CD4-positive, alpha-beta T cell treated with Interferon alpha-2 for 1 hour (primary cell): ENCODE measurements at regions not wholly inside any gene's neighbourhood (a gene's known extent, or its start where the extent isn't known, plus 50 kb on each side); places are given as distances from the start of the nearest gene placed in this dataset.

Experiments used
- DNase-seq, 2 donors: peaks; one replicate each; pipeline ENCODE4 v3.0.0-alpha.2; 2020 to 2022

DNA sequence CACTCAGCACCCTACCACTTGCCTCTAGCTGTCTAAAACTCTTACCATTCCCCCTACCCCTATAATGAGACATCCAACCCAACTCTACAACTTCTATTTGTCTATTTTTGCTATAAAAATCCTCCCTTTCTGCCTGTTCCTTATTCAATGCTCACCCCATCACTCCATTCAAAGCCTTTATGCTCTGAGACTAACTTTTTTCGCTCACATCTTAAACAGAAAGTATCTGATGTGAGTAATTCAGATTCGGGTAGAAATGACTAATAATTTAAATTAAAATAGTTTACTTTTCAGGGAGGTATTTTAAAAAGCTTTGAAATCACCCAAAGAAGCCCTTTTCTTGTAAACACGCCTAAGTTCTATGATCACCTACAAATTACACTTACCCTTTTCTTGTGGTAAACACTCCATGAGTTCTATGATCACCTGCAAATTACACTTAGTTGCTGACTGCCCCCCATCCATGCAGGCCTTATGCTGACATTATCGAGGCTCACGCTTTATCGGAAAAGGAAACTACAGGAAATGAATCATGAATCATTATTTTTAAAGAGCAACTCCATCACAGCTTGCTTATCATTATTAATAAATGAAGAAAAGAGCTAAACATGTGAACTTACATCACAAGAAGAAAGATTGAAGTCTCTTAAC, 168.7 kb upstream of the PPP1R2C start:
- DNase-seq: peak; percentile 46 to 67

GRCh38 chrX:42948723-42949657, 171.0 kb upstream of the PPP1R2C start:
- peak; percentile 46 to 74 for DNase-seq

GRCh38 chrX:42951747-42952146, 173.8 kb upstream of the PPP1R2C start:
- DNase-seq: no peak

- DNase-seq: no peak
These were observed 174.7 kb upstream of the PPP1R2C start for GRCh38 chrX:42952621-42953020.

DNA sequence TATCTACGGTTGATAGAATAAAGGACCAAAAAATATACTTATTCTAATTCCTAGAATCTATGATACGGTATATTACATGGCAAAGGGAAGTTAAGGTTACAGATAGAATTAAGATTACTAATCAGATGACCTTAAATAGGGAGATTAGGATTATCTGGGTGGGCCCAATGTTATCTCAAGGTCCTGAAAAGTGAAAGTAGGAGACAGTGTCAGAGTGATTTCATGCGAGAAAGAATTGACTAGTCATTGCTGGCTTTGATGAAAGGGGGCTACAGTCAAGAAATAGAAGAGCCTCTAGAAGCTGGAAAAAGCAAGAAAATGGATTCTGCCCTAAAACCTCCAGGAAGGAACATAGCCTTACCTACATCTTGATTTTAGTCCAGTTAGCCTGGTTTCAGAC, 176.9 kb upstream of the PPP1R2C start:
- DNase-seq: no peak

GRCh38 chrX:42955349-42955748, 177.4 kb upstream of the PPP1R2C start:
- no peak for DNase-seq

DNA sequence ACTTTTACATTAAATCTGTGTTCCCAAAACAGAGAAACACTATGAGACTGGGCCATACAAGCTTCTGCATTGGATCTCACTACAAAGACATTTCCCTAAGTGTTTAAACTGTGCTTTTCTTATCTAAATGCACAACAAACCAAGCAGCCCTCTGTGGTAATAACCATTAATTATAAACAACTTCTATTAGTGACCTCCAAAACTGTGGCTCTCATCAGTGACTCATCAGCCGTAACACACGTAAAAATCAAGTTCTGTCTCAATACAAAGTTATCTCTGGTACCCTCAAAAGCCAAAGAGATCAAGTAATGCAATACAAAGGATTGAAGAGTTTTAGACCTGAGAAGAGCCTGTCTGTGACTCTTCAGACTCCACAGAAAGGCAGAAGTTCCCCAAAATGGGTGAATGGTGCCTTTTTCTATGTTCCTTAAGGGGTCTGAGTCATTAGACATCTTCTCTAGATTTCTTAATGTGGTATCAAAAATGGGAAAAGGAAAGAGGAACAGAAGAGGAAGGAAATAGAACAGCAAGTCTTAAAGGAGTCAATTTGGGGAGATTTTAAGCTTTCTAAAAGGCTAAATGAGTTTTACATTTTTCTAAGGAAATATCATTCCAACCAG, 189.8 kb upstream of the PPP1R2C start:
- no peak for DNase-seq

GRCh38 chrX:42973321-42973720, 195.4 kb upstream of the PPP1R2C start:
- DNase-seq: no peak

GRCh38 chrX:42975906-42976305, 197.9 kb upstream of the PPP1R2C start:
- no peak for DNase-seq

GRCh38 chrX:42976746-42977366, 198.9 kb upstream of the PPP1R2C start:
- DNase-seq: no peak

- DNase-seq: no peak
These were observed 200.9 kb upstream of the PPP1R2C start for GRCh38 chrX:42978655-42979379.

- no peak for DNase-seq
These were observed 210.7 kb upstream of the PPP1R2C start for GRCh38 chrX:42988700-42989099.

GRCh38 chrX:42992199-42992943, 214.4 kb upstream of the PPP1R2C start:
- DNase-seq: no peak

- no peak for DNase-seq
These were observed 218.9 kb upstream of the PPP1R2C start for GRCh38 chrX:42996861-42997260.

- no peak for DNase-seq
These were observed 222.2 kb upstream of the PPP1R2C start for GRCh38 chrX:43000121-43000520.

GRCh38 chrX:43002526-43003203, 224.7 kb upstream of the PPP1R2C start:
- no peak for DNase-seq

DNA sequence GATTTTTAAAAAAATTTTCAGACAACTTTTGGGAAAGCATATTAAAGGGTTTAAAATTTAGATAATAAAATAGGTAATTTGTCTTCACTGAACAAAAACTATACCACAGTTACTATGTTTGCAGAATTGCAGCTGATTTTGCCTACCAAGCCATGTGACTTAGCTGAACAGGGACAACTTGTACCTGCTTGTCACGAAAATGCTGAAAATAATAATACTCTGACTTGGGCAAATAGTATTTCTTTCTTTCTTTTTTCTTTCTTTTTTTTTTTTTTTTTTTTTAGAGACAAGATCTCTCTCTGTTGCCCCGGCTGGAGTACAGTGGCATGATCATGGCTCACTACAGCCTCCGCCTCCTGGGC, 225.2 kb upstream of the PPP1R2C start:
- no peak for DNase-seq

- DNase-seq: no peak
These were observed 226.0 kb upstream of the PPP1R2C start for GRCh38 chrX:43003939-43004338.

DNA sequence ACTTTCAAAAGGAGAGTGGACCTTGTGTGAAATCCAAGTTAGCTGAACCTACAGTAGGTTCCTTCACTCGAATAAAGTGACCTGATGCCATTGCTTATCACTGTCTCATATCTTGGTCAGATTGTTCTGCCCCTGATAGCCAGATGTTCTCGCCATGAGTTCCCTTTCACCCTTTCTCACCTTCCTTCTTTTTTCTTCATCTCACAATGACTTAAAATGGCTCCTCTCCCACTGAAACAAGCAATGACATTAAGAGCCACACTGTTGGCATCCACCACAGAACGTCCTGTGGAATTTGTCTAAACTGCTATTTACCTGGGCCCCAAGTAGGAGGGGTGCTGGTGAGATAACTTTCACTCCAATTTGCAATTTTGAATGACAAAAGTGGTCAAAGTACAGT, 227.6 kb upstream of the PPP1R2C start:
- no peak for DNase-seq

GRCh38 chrX:43008356-43008755, 230.4 kb upstream of the PPP1R2C start:
- no peak for DNase-seq

GRCh38 chrX:43016021-43016420, 238.1 kb upstream of the PPP1R2C start:
- no peak for DNase-seq
